ENCODE measurements at regions not wholly inside any gene's neighbourhood (a gene's known extent, or its start where the extent isn't known, plus 50 kb on each side); places are given as distances from the start of the nearest gene placed in this dataset.

DNA sequence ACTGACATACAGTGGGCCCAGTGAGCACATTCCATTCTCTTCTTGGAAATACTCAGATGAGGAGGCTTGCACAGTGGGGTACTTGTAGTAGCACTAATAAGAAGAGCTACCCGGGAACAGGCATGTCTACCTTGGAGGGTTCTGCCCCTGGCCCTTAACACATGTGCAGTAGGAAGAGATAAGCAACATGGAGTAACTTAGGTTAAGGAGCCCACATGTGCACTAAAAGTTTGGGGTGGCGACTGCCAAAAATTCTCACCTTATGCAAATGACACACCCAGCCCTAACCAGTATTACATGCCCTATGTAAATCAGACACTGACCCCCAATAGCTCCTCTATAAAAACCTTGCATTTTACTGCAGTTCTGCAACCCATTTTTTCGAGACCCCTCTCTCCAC lies 1313.3 kb downstream of the KCNT2 start:
- TF ChIP-seq BRCA1 (IDR thresholded peaks at IDR 0.05; ENCODE audit: low read depth, low read length) (no peak), WRNIP1 (IDR thresholded peaks at IDR 0.05; ENCODE audit: borderline replicate concordance, low read depth, low read length) (no peak), CEBPB (IDR thresholded peaks at IDR 0.05; ENCODE audit: borderline replicate concordance in 1 of 2, low read depth in 2 of 2, low read length in 2 of 2) (no peak), POLR2AphosphoS5 (IDR thresholded peaks at IDR 0.05; ENCODE audit: low read length) (no peak), POLR2A (IDR thresholded peaks at IDR 0.05; ENCODE audit: low read depth, low read length) (no peak), ZZZ3 (IDR thresholded peaks at IDR 0.05; ENCODE audit: control insufficient read depth, insufficient read length, low read depth) (no peak), NFIC (IDR thresholded peaks at IDR 0.05; ENCODE audit: low read depth, low read length) (no peak), PAX8 (IDR thresholded peaks at IDR 0.05) (no peak), ZNF207 (IDR thresholded peaks at IDR 0.05; ENCODE audit: borderline replicate concordance) (no peak), ZNF274 (IDR thresholded peaks at IDR 0.05; ENCODE audit: insufficient read depth, insufficient read length) (no peak), SMC3 (IDR thresholded peaks at IDR 0.05; ENCODE audit: borderline replicate concordance, low read length) (no peak), IKZF1 (conservative IDR thresholded peaks at IDR 0.05) (no peak)
- TF ChIP-seq, protein P1, sequence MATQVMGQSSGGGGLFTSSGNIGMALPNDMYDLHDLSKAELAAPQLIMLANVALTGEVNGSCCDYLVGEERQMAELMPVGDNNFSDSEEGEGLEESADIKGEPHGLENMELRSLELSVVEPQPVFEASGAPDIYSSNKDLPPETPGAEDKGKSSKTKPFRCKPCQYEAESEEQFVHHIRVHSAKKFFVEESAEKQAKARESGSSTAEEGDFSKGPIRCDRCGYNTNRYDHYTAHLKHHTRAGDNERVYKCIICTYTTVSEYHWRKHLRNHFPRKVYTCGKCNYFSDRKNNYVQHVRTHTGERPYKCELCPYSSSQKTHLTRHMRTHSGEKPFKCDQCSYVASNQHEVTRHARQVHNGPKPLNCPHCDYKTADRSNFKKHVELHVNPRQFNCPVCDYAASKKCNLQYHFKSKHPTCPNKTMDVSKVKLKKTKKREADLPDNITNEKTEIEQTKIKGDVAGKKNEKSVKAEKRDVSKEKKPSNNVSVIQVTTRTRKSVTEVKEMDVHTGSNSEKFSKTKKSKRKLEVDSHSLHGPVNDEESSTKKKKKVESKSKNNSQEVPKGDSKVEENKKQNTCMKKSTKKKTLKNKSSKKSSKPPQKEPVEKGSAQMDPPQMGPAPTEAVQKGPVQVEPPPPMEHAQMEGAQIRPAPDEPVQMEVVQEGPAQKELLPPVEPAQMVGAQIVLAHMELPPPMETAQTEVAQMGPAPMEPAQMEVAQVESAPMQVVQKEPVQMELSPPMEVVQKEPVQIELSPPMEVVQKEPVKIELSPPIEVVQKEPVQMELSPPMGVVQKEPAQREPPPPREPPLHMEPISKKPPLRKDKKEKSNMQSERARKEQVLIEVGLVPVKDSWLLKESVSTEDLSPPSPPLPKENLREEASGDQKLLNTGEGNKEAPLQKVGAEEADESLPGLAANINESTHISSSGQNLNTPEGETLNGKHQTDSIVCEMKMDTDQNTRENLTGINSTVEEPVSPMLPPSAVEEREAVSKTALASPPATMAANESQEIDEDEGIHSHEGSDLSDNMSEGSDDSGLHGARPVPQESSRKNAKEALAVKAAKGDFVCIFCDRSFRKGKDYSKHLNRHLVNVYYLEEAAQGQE (IDR thresholded peaks at IDR 0.05; ENCODE audit: low read depth, low read length): no peak
- TF ChIP-seq, protein P2, sequence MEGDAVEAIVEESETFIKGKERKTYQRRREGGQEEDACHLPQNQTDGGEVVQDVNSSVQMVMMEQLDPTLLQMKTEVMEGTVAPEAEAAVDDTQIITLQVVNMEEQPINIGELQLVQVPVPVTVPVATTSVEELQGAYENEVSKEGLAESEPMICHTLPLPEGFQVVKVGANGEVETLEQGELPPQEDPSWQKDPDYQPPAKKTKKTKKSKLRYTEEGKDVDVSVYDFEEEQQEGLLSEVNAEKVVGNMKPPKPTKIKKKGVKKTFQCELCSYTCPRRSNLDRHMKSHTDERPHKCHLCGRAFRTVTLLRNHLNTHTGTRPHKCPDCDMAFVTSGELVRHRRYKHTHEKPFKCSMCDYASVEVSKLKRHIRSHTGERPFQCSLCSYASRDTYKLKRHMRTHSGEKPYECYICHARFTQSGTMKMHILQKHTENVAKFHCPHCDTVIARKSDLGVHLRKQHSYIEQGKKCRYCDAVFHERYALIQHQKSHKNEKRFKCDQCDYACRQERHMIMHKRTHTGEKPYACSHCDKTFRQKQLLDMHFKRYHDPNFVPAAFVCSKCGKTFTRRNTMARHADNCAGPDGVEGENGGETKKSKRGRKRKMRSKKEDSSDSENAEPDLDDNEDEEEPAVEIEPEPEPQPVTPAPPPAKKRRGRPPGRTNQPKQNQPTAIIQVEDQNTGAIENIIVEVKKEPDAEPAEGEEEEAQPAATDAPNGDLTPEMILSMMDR (IDR thresholded peaks at IDR 0.05 in 2 of 3, conservative IDR thresholded peaks at IDR 0.05 in 1 of 3; ENCODE audit: control insufficient read depth in 2 of 3, extremely low read depth in 1 of 3, insufficient read depth in 1 of 3, low read depth in 3 of 3, low read length in 3 of 3): no peak
